GM23338 (cell line): ENCODE measurements at regions not wholly inside any gene's neighbourhood (a gene's known extent, or its start where the extent isn't known, plus 50 kb on each side); places are given as distances from the start of the nearest gene placed in this dataset.

Source experiments
- EZH2 ChIP-seq: fragments of 200-600 bp; sonication (generic); IDR thresholded peaks from one replicate; pipeline ENCODE4 v1.8.0; 2017; ENCODE audit warnings: antibody characterized with exemption, mild to moderate bottlenecking, low read depth; ENCODE audit not compliant: unreplicated experiment
- EZH2phosphoT487 ChIP-seq: fragments of 200-600 bp; sonication (generic); IDR thresholded peaks from one replicate; pipeline ENCODE4 v1.8.1; 2018; ENCODE audit warnings: antibody characterized with exemption; ENCODE audit not compliant: unreplicated experiment
- STAT1 ChIP-seq: IDR thresholded peaks from one replicate; pipeline ENCODE4 v1.6.1; 2016; ENCODE audit warnings: antibody characterized with exemption; ENCODE audit not compliant: unreplicated experiment
- TF ChIP-seq, protein P1 (sequence below), 2 experiments: fragments of 200-600 bp in 1 of 2; sonication (generic) in 1 of 2; conservative IDR thresholded peaks; 2 replicates each; pipeline versions ENCODE4 v1.5.1 to v1.6.1; 2016 to 2017; ENCODE audit warnings: antibody characterized with exemption in 2 of 2, low read depth in 2 of 2, mild to moderate bottlenecking in 2 of 2, moderate library complexity in 1 of 2
- TF ChIP-seq, protein P2 (sequence below): IDR thresholded peaks from one replicate; pipeline ENCODE4 v1.6.1; 2018; ENCODE audit warnings: antibody characterized with exemption; ENCODE audit not compliant: unreplicated experiment

DNA sequence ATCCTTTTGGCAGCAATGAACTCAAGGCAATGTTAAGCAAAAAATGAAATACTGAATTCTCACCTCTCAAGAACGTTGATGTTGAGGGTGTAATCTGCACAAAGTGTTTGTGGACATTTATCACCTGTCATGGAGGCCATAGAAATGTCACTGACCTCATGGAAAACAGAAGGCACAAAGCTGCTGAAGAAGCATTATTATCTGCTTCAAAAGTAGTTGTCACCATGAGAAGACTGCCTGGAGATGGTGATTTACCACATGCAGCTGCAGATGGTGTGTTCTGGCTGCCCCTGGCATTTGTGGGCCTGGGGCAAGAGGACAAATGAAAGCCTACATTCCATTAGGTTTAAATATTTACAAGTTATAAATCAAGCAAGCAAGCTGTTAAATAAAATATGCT is 116.8 kb upstream of the RPS6KA3 start:
- no peak for TF ChIP-seq EZH2
- TF ChIP-seq, protein P1, sequence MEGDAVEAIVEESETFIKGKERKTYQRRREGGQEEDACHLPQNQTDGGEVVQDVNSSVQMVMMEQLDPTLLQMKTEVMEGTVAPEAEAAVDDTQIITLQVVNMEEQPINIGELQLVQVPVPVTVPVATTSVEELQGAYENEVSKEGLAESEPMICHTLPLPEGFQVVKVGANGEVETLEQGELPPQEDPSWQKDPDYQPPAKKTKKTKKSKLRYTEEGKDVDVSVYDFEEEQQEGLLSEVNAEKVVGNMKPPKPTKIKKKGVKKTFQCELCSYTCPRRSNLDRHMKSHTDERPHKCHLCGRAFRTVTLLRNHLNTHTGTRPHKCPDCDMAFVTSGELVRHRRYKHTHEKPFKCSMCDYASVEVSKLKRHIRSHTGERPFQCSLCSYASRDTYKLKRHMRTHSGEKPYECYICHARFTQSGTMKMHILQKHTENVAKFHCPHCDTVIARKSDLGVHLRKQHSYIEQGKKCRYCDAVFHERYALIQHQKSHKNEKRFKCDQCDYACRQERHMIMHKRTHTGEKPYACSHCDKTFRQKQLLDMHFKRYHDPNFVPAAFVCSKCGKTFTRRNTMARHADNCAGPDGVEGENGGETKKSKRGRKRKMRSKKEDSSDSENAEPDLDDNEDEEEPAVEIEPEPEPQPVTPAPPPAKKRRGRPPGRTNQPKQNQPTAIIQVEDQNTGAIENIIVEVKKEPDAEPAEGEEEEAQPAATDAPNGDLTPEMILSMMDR (conservative IDR thresholded peaks at IDR 0.05; ENCODE audit: low read depth in 2 of 2), result no peak
- TF ChIP-seq, protein P2, sequence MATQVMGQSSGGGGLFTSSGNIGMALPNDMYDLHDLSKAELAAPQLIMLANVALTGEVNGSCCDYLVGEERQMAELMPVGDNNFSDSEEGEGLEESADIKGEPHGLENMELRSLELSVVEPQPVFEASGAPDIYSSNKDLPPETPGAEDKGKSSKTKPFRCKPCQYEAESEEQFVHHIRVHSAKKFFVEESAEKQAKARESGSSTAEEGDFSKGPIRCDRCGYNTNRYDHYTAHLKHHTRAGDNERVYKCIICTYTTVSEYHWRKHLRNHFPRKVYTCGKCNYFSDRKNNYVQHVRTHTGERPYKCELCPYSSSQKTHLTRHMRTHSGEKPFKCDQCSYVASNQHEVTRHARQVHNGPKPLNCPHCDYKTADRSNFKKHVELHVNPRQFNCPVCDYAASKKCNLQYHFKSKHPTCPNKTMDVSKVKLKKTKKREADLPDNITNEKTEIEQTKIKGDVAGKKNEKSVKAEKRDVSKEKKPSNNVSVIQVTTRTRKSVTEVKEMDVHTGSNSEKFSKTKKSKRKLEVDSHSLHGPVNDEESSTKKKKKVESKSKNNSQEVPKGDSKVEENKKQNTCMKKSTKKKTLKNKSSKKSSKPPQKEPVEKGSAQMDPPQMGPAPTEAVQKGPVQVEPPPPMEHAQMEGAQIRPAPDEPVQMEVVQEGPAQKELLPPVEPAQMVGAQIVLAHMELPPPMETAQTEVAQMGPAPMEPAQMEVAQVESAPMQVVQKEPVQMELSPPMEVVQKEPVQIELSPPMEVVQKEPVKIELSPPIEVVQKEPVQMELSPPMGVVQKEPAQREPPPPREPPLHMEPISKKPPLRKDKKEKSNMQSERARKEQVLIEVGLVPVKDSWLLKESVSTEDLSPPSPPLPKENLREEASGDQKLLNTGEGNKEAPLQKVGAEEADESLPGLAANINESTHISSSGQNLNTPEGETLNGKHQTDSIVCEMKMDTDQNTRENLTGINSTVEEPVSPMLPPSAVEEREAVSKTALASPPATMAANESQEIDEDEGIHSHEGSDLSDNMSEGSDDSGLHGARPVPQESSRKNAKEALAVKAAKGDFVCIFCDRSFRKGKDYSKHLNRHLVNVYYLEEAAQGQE, result no peak
- TF ChIP-seq EZH2phosphoT487, result no peak
- TF ChIP-seq STAT1, result no peak
